Thyroid gland (tissue), 4 donors: ENCODE measurements at regions not wholly inside any gene's neighbourhood (a gene's known extent, or its start where the extent isn't known, plus 50 kb on each side); places are given as distances from the start of the nearest gene placed in this dataset.
A peak's percentile ranks its signal among the peaks of the same experiment; 100 is the strongest.
"Not testable (repeated sequence)": the region's sequence is repeated elsewhere in the genome, so short reads cannot be mapped to it uniquely, and the experiment has no call there.

Source experiments
- DNase-seq, 2 donors: peaks; one replicate each; pipeline ENCODE4 v3.0.0-alpha.2; 2019
- H3K27ac ChIP-seq, 3 donors: fragments of 200-600 bp; sonication (generic); 1 replicate in 2 of 3; 2 replicates in 1 of 3; pipeline ENCODE4 v1.5.1; 2016 to 2019; ENCODE audit warnings: mild to moderate bottlenecking in 1 of 3, moderate library complexity in 1 of 3
- H3K27me3 ChIP-seq: fragments of 200-600 bp; sonication (generic); one replicate; pipeline ENCODE4 v1.5.1; 2019
- H3K36me3 ChIP-seq, 2 donors: fragments of 200-600 bp; sonication (generic); one replicate each; pipeline ENCODE4 v1.5.1; 2016 to 2019
- H3K4me1 ChIP-seq, 2 donors: fragments of 200-600 bp; sonication (generic); one replicate each; pipeline ENCODE4 v1.5.1; 2017 to 2019
- H3K4me3 ChIP-seq, 3 donors: fragments of 200-600 bp; sonication (generic); replicated peaks in 1 of 3; 1 replicate in 2 of 3; 2 replicates in 1 of 3; pipeline ENCODE4 v1.5.1; 2016; ENCODE audit warnings: mild to moderate bottlenecking in 1 of 3
- H3K9me3 ChIP-seq: fragments of 200-600 bp; sonication (generic); one replicate; pipeline ENCODE4 v1.5.1; 2017
- POLR2A ChIP-seq, 2 donors: fragments of 450-650 bp; IDR thresholded peaks; one replicate each; pipeline ENCODE4 v1.6.1; 2017; ENCODE audit warnings: antibody characterized with exemption in 2 of 2, mild to moderate bottlenecking in 2 of 2, moderate library complexity in 1 of 2
- WGBS, 2 donors: methylation state at CpG; one replicate each; pipeline ENCODE4 v1.1.5; 2017; 5-methylcytosine and 5-hydroxymethylcytosine counted together
- intact Hi-C: fragments of 100-400 bp; cut with DNase I; formaldehyde crosslinking; loops from one replicate; pipeline ENCODE4 v1.15.1; 2023
- TF ChIP-seq, protein P1 (sequence below), 6 experiments: fragments of 200-600 bp in 3 of 6; fragments of 450-650 bp in 3 of 6; sonication (generic) in 3 of 6; IDR thresholded peaks; one replicate each; pipeline ENCODE4 v1.5.1; 2016 to 2019; ENCODE audit warnings: antibody characterized with exemption in 6 of 6, mild to moderate bottlenecking in 2 of 6, inconsistent platforms in 1 of 6, moderate library complexity in 1 of 6

DNA sequence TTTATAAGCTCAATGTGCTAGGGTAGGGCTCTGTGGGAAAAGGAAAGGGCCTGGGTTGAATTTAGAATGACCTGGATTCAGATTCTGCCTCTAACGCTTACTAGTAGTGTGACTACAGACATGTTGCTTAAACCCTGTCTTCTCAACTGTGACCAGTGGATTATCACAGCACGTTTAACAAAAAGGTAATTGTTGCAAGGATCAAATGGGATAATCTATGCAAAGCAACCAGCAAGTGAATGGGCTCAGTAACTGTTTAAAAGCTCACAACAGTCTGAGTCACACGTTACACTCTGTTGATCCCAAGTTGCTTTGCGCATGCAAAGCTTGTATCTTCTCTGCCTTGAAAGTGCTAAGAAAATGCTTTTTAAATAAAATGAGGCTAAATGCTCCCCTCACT is 236.5 kb downstream of the IL20RB start:
- Histone ChIP-seq H3K27ac (no peak overlapping the region), H3K36me3 (no peaks in the 10 kb centered on the region), H3K9me3 (no peaks in the 10 kb centered on the region), H3K27me3 (no peaks in the 10 kb centered on the region), H3K4me1 (no peaks in the 10 kb centered on the region), H3K4me3 (no peak overlapping the region)
- TF ChIP-seq, protein P1, sequence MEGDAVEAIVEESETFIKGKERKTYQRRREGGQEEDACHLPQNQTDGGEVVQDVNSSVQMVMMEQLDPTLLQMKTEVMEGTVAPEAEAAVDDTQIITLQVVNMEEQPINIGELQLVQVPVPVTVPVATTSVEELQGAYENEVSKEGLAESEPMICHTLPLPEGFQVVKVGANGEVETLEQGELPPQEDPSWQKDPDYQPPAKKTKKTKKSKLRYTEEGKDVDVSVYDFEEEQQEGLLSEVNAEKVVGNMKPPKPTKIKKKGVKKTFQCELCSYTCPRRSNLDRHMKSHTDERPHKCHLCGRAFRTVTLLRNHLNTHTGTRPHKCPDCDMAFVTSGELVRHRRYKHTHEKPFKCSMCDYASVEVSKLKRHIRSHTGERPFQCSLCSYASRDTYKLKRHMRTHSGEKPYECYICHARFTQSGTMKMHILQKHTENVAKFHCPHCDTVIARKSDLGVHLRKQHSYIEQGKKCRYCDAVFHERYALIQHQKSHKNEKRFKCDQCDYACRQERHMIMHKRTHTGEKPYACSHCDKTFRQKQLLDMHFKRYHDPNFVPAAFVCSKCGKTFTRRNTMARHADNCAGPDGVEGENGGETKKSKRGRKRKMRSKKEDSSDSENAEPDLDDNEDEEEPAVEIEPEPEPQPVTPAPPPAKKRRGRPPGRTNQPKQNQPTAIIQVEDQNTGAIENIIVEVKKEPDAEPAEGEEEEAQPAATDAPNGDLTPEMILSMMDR (IDR thresholded peaks at IDR 0.05), result no peak
- no peak for TF ChIP-seq POLR2A (IDR thresholded peaks at IDR 0.05)
- intact Hi-C loops, result no loop called here
- no peak for DNase-seq
- 60% methylated on average over 4 of the region's 4 CpGs for WGBS, 2 donors

DNA sequence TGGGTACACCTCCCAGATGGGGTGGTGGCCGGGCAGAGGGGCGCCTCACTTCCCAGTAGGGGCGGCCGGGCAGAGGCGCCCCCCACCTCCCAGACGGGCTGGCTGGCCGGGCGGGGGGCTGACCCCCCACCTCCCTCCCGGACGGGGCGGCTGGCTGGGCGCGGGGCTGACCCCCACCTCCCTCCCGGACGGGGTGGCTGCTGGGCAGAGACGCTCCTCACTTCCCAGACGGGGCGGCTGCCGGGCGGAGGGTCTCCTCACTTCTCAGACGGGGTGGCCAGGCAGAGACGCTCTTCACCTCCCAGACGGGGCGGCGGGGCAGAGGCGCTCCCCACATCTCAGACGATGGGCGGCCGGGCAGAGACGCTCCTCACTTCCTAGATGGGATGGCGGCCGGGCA is 240.6 kb downstream of the IL20RB start:
- H3K36me3 ChIP-seq, DNase-seq, H3K27ac ChIP-seq, H3K4me1 ChIP-seq, H3K9me3 ChIP-seq, intact Hi-C loops, H3K4me3 ChIP-seq, H3K27me3 ChIP-seq: not testable (repeated sequence)
- WGBS, 2 donors, result 97 to 100% methylated on average over 2 to 6 of the region's 32 CpGs

DNA sequence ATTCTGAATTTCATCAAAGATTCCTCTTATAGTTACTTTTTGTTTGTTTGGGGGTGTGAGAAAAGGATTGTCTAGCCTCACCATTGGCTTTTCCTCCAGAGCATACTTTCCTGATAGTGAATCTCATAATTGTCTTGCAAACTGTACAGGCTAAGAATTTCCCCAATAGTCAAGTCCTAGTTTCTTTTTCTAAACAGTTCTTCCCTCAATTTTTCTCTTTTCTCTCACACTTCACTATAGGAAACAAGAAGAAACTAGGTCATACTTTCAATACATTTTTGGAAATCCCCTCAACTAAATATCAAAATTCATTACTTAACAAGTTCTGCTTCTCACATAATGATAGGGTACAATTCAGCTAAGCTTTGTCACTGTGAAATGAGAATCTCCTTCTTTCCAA is 241.9 kb downstream of the IL20RB start:
- H3K27ac ChIP-seq, result no peak overlapping the region
- no peaks in the 10 kb centered on the region for H3K27me3 ChIP-seq
- no peaks in the 10 kb centered on the region for H3K4me1 ChIP-seq
- TF ChIP-seq POLR2A (IDR thresholded peaks at IDR 0.05), result no peak
- TF ChIP-seq, protein P1 (IDR thresholded peaks at IDR 0.05), result no peak
- no peaks in the 10 kb centered on the region for H3K36me3 ChIP-seq
- intact Hi-C loops, result no loop called here
- H3K9me3 ChIP-seq, result no peaks in the 10 kb centered on the region
- no peak for DNase-seq
- H3K4me3 ChIP-seq, result no peak overlapping the region

DNA sequence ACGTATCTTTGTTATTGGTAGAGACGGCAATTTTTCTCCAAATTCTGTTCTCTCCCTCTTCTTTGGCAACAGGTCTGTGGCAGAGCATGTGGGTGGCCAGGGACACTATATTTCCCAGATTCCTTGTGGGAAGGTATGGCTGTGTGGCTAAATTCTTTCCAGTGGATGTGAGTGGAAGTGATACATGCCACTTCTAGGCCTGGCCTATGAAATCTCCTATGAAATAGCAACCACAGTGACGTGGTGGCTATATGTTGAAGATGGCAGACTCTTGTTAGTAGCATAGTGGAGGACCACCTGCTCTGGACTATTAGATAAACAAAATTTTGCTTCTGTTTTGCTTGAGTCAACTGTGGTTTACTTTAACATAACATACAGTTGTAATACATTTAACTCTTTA is 243.3 kb downstream of the IL20RB start:
- H3K27me3 ChIP-seq, result no peaks in the 10 kb centered on the region
- no peak overlapping the region for H3K27ac ChIP-seq
- H3K36me3 ChIP-seq, result no peaks in the 10 kb centered on the region
- no peak overlapping the region for H3K4me3 ChIP-seq
- H3K9me3 ChIP-seq, result no peaks in the 10 kb centered on the region
- TF ChIP-seq POLR2A (IDR thresholded peaks at IDR 0.05), result no peak
- TF ChIP-seq, protein P1 (IDR thresholded peaks at IDR 0.05), result no peak
- no peaks in the 10 kb centered on the region for H3K4me1 ChIP-seq
- intact Hi-C loops, result no loop called here
- no peak for DNase-seq
- 91 to 94% methylated on average over 3 of the region's 3 CpGs for WGBS, 2 donors

DNA sequence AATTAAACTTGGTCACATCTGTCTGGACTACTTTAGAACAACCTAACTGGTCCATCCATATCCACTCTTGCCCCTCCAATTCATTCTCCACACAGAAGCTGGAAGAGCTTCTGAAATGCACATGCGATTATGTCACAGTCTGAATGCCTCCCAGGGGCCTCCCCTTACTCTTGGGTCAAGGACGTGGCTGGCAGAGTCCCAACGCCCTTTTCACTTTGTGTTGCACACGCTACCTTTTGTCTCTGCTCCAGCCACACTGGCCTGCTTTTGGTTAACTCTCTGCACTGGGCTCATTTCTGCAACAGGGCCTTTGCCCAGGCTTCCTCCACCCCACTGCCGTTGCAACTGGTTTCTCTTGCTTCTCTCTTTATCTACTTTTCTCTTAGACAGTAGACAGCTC is 245.2 kb downstream of the IL20RB start:
- Histone ChIP-seq H3K27ac (no peak overlapping the region), H3K9me3 (no peaks in the 10 kb centered on the region), H3K4me1 (no peaks in the 10 kb centered on the region), H3K4me3 (no peak overlapping the region), H3K36me3 (no peaks in the 10 kb centered on the region), H3K27me3 (no peaks in the 10 kb centered on the region)
- peak in 1 of 2 donors; percentile 11 for DNase-seq
- TF ChIP-seq POLR2A (IDR thresholded peaks at IDR 0.05), result no peak
- TF ChIP-seq, protein P1 (IDR thresholded peaks at IDR 0.05), result no peak
- WGBS, 2 donors, result 38 to 43% methylated on average over 5 of the region's 5 CpGs
- intact Hi-C loops, result no loop called here

DNA sequence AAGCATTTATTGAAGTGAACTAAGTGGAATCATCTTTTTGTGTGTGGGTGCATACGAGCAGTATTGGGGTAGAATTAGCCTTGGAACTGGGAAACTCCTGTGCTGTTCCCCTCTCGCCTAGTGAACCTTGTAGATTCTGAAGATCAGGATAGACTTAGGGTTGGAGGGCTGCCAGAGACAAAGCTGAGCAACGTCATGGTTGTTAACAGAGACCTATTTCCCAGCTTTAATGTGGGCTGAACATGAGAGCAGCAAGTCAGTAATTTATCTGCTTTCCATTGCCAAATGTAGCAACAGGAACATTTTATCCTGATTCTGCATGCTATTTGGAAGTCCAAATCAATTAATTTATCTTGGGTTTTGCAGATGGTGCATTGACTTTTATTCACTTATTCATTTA is 246.6 kb downstream of the IL20RB start:
- TF ChIP-seq POLR2A (IDR thresholded peaks at IDR 0.05), result no peak
- TF ChIP-seq, protein P1 (IDR thresholded peaks at IDR 0.05), result no peak
- intact Hi-C loops, result no loop called here
- no peaks in the 10 kb centered on the region for H3K36me3 ChIP-seq
- H3K27ac ChIP-seq, result no peak overlapping the region
- H3K27me3 ChIP-seq, result no peaks in the 10 kb centered on the region
- no peak overlapping the region for H3K4me3 ChIP-seq
- H3K4me1 ChIP-seq, result no peaks in the 10 kb centered on the region
- DNase-seq, result no peak
- no peaks in the 10 kb centered on the region for H3K9me3 ChIP-seq
- WGBS, 2 donors, result 57 to 61% methylated on average over 3 of the region's 3 CpGs
